ENCODE measurements at regions not wholly inside any gene's neighbourhood (a gene's known extent, or its start where the extent isn't known, plus 50 kb on each side); places are given as distances from the start of the nearest gene placed in this dataset.

GRCh38 chr5:2257326-2258244 is 374.9 kb upstream of the IRX4 start:
- DNase-seq: no peak

GRCh38 chr5:2256691-2257280 is 374.1 kb upstream of the IRX4 start:
- DNase-seq: no peak

GRCh38 chr5:2255915-2256690 is 373.4 kb upstream of the IRX4 start:
- DNase-seq: no peak

- no peak for DNase-seq
Measured at GRCh38 chr5:2254880-2255750, 372.4 kb upstream of the IRX4 start.

GRCh38 chr5:2254406-2254805 is 371.7 kb upstream of the IRX4 start:
- no peak for DNase-seq

GRCh38 chr5:2253040-2253975 is 370.6 kb upstream of the IRX4 start:
- no peak for DNase-seq

GRCh38 chr5:2251751-2252150 is 369.0 kb upstream of the IRX4 start:
- DNase-seq: no peak

GRCh38 chr5:2251298-2251697 is 368.6 kb upstream of the IRX4 start:
- DNase-seq: no peak

- no peak for DNase-seq
Measured at GRCh38 chr5:2250365-2250950, 367.7 kb upstream of the IRX4 start.

- DNase-seq: no peak
Measured at GRCh38 chr5:2249442-2249841, 366.7 kb upstream of the IRX4 start.

- DNase-seq: no peak
Measured at GRCh38 chr5:2249026-2249425, 366.3 kb upstream of the IRX4 start.

- no peak for DNase-seq
Measured at GRCh38 chr5:2242539-2242938, 359.8 kb upstream of the IRX4 start.

GRCh38 chr5:2241842-2242241 is 359.1 kb upstream of the IRX4 start:
- DNase-seq: no peak

- DNase-seq: no peak
Measured at GRCh38 chr5:2240118-2240904, 357.6 kb upstream of the IRX4 start.

GRCh38 chr5:2239201-2239910 is 356.6 kb upstream of the IRX4 start:
- no peak for DNase-seq

GRCh38 chr5:2238732-2239131 is 356.0 kb upstream of the IRX4 start:
- DNase-seq: no peak

- no peak for DNase-seq
Measured at GRCh38 chr5:2227433-2227832, 344.7 kb upstream of the IRX4 start.

GRCh38 chr5:2224689-2225088 is 342.0 kb upstream of the IRX4 start:
- DNase-seq: no peak

GRCh38 chr5:2223303-2223702 is 340.6 kb upstream of the IRX4 start:
- DNase-seq: no peak

Data from activated CD4-positive, alpha-beta T cell treated with anti-CD3 and anti-CD28 coated beads for 4 hours (primary cell).